NT2/D1 (cell line): ENCODE measurements at regions not wholly inside any gene's neighbourhood (a gene's known extent, or its start where the extent isn't known, plus 50 kb on each side); places are given as distances from the start of the nearest gene placed in this dataset.

ENCODE experiments used
- SUZ12 ChIP-seq: IDR thresholded peaks from 2 replicates; pipeline ENCODE4 v1.6.1; 2011; ENCODE audit not compliant: insufficient read length, insufficient read depth; ENCODE audit errors: extremely low read depth
- YY1 ChIP-seq: IDR thresholded peaks from 2 replicates; pipeline ENCODE4 v1.6.1; 2011; ENCODE audit not compliant: insufficient read length, insufficient read depth

DNA sequence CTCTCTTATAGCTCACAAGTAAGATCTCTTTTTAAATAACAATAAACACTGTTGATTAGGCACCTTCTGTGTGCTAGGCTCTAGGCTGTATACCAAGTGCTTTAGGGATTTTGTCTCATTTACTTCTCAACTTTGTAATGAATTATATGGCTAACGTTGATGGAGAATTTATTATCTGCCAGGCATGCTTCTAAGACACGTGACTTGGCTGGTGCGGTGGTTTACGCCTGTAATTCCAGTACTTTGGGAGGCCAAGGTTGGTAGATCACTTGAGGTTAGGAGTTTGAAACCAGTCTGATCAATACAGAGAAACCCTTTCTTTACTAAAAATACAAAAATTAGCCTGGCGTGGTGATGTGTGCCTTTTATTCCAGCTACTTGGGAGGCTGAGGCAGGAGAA is 1202.8 kb upstream of the TMEM132C start:
- no peak for TF ChIP-seq SUZ12
- no peak for TF ChIP-seq YY1
